IMR-90 (cell line): ENCODE measurements at regions not wholly inside any gene's neighbourhood (a gene's known extent, or its start where the extent isn't known, plus 50 kb on each side); places are given as distances from the start of the nearest gene placed in this dataset.

Source experiments
- ATAC-seq: fragments of 200-7000 bp; cut with Tn5 transposase; 2 replicates; pipeline ENCODE4 v1.9.1; 2020; ENCODE audit warnings: low read depth, mild to moderate bottlenecking, moderate library complexity
- BruUV-seq: library from RNA; stranded (reverse); fragments of 400-500 nt; replicated peaks from 2 replicates; lab custom pipeline; 2021; lab: Mats Ljungman, UMichigan
- CTCF ChIA-PET: fragments of 300-600 bp; formaldehyde crosslinking; extraction: SDS; loops from one replicate; lab custom pipeline; 2021; ENCODE audit warnings: antibody characterized with exemption; lab: Yijun Ruan, JAX
- POLR2A ChIA-PET: fragments of 300-600 bp; sonication (Branson Sonifier 250); formaldehyde crosslinking; loops from one replicate; lab custom pipeline; 2022; ENCODE audit warnings: antibody characterized with exemption; ENCODE audit not compliant: unreplicated experiment; lab: Charles Lee
- DNase-seq: peaks from one replicate; pipeline ENCODE4 v3.0.0; 2013
- H2AFZ ChIP-seq: replicated peaks from 2 replicates; pipeline ENCODE3; 2013; ENCODE audit warnings: low read length, mild to moderate bottlenecking; ENCODE audit not compliant: poor library complexity
- H2AK5ac ChIP-seq: 2 replicates; pipeline ENCODE4 v1.6.1; 2013; ENCODE audit warnings: low read depth, low read length, inconsistent platforms
- H2AK9ac ChIP-seq: replicated peaks from 2 replicates; pipeline ENCODE3; 2013; ENCODE audit warnings: mild to moderate bottlenecking, low read depth, low read length, moderate library complexity; ENCODE audit not compliant: poor library complexity
- H2BK120ac ChIP-seq: 2 replicates; pipeline ENCODE4 v1.6.1; 2013; ENCODE audit warnings: low read depth, low read length, inconsistent platforms
- H2BK15ac ChIP-seq: 3 replicates; pipeline ENCODE4 v1.6.1; 2013; ENCODE audit warnings: low read depth, low read length, inconsistent platforms
- H2BK20ac ChIP-seq: 2 replicates; pipeline ENCODE4 v1.6.1; 2013; ENCODE audit warnings: low read depth, mild to moderate bottlenecking, inconsistent platforms, low read length, moderate library complexity
- H2BK5ac ChIP-seq: 2 replicates; pipeline ENCODE4 v1.6.1; 2013; ENCODE audit warnings: mild to moderate bottlenecking, low read depth, low read length, inconsistent platforms; ENCODE audit not compliant: poor library complexity, severe bottlenecking
- H3K14ac ChIP-seq: replicated peaks from 2 replicates; pipeline ENCODE4 v1.6.1; 2013; ENCODE audit warnings: low read depth, low read length, inconsistent platforms
- H3K18ac ChIP-seq: 2 replicates; pipeline ENCODE4 v1.6.1; 2013; ENCODE audit warnings: low read depth, low read length, control low read depth
- H3K23ac ChIP-seq: 2 replicates; pipeline ENCODE4 v1.6.1; 2013; ENCODE audit warnings: low read depth, low read length, inconsistent platforms
- H3K27ac ChIP-seq: 2 replicates; pipeline ENCODE4 v1.5.1; 2013; ENCODE audit warnings: mild to moderate bottlenecking, control low read depth, low read length; ENCODE audit not compliant: insufficient read depth
- H3K27me3 ChIP-seq: 2 replicates; pipeline ENCODE4 v1.6.1; 2013; ENCODE audit warnings: low read length; ENCODE audit not compliant: control insufficient read depth, insufficient read depth
- H3K36me3 ChIP-seq: 2 replicates; pipeline ENCODE4 v1.6.1; 2013; ENCODE audit warnings: low read length, mixed read lengths; ENCODE audit not compliant: control insufficient read depth, insufficient read depth
- H3K4ac ChIP-seq: 2 replicates; pipeline ENCODE4 v1.6.1; 2013; ENCODE audit warnings: low read depth, low read length, inconsistent platforms
- H3K4me1 ChIP-seq: 2 replicates; pipeline ENCODE4 v1.6.1; 2013; ENCODE audit warnings: low read length, mixed read lengths; ENCODE audit not compliant: control insufficient read depth, insufficient read depth
- H3K4me2 ChIP-seq: 2 replicates; pipeline ENCODE4 v1.6.1; 2013; ENCODE audit warnings: low read depth, mild to moderate bottlenecking, control low read depth, low read length, moderate library complexity
- H3K4me3 ChIP-seq: 2 replicates; pipeline ENCODE4 v1.5.1; 2013; ENCODE audit warnings: low read depth, mild to moderate bottlenecking, control low read depth, low read length, moderate library complexity; ENCODE audit not compliant: insufficient read depth
- H3K56ac ChIP-seq: 2 replicates; pipeline ENCODE4 v1.6.1; 2013; ENCODE audit warnings: low read length, inconsistent platforms; ENCODE audit not compliant: insufficient read depth; ENCODE audit errors: extremely low read depth
- H3K79me1 ChIP-seq, 2 experiments: 2 replicates each; pipeline ENCODE4 v1.6.1; 2013; ENCODE audit warnings: low read length in 2 of 2, inconsistent platforms in 1 of 2, low read depth in 1 of 2
- H3K9ac ChIP-seq: 2 replicates; pipeline ENCODE4 v1.6.1; 2013; ENCODE audit warnings: low read depth, low read length, control low read depth
- H3K9me1 ChIP-seq: 2 replicates; pipeline ENCODE4 v1.6.1; 2013; ENCODE audit warnings: low read length, inconsistent platforms; ENCODE audit not compliant: insufficient read depth
- H3K9me3 ChIP-seq: 2 replicates; pipeline ENCODE4 v1.6.1; 2013; ENCODE audit warnings: low read length; ENCODE audit not compliant: control insufficient read depth, insufficient read depth
- H4K20me1 ChIP-seq: 2 replicates; pipeline ENCODE4 v1.6.1; 2013; ENCODE audit warnings: low read length, inconsistent platforms; ENCODE audit not compliant: insufficient read depth
- H4K5ac ChIP-seq: 2 replicates; pipeline ENCODE4 v1.6.1; 2013; ENCODE audit warnings: mild to moderate bottlenecking, low read depth, low read length, control low read depth
- H4K8ac ChIP-seq, 2 experiments: 2 replicates each; pipeline ENCODE4 v1.6.1; 2013; ENCODE audit warnings: low read depth in 2 of 2, low read length in 2 of 2, control low read depth in 1 of 2, inconsistent platforms in 1 of 2
- H4K91ac ChIP-seq: 2 replicates; pipeline ENCODE4 v1.6.1; 2013; ENCODE audit warnings: low read depth, low read length, inconsistent platforms; ENCODE audit not compliant: insufficient read depth
- BHLHE40 ChIP-seq: fragments of 150-350 bp; IDR thresholded peaks from 2 replicates; pipeline ENCODE4 v1.6.1; 2016; ENCODE audit warnings: mild to moderate bottlenecking, low read depth, low read length
- CEBPB ChIP-seq: IDR thresholded peaks from 2 replicates; pipeline ENCODE4 v1.6.1; 2012; ENCODE audit warnings: low read depth, low read length, improper control_type of control experiment
- CHD1 ChIP-seq: IDR thresholded peaks from 2 replicates; pipeline ENCODE4 v1.6.1; 2012; ENCODE audit warnings: low read depth, low read length, improper control_type of control experiment
- FOS ChIP-seq: fragments of 150-350 bp; IDR thresholded peaks from 2 replicates; pipeline ENCODE4 v1.6.1; 2016; ENCODE audit warnings: low read depth, low read length
- MAFK ChIP-seq: IDR thresholded peaks from 2 replicates; pipeline ENCODE4 v1.6.1; 2012; ENCODE audit warnings: low read depth, low read length, improper control_type of control experiment
- MAZ ChIP-seq: IDR thresholded peaks from 2 replicates; pipeline ENCODE4 v1.6.1; 2012; ENCODE audit warnings: low read depth, mild to moderate bottlenecking, low read length, improper control_type of control experiment, moderate library complexity, borderline replicate concordance
- MXI1 ChIP-seq: IDR thresholded peaks from 2 replicates; pipeline ENCODE4 v1.6.1; 2012; ENCODE audit warnings: low read depth, mild to moderate bottlenecking, low read length, moderate library complexity, borderline replicate concordance
- NFE2L2 ChIP-seq: fragments of 150-350 bp; IDR thresholded peaks from 2 replicates; pipeline ENCODE4 v1.6.1; 2016; ENCODE audit warnings: low read depth, mild to moderate bottlenecking, low read length
- POLR2A ChIP-seq: IDR thresholded peaks from 2 replicates; pipeline ENCODE4 v1.6.1; 2012; ENCODE audit warnings: mild to moderate bottlenecking, low read depth, low read length
- RAD21 ChIP-seq: IDR thresholded peaks from 2 replicates; pipeline ENCODE4 v1.6.1; 2012; ENCODE audit warnings: low read length, improper control_type of control experiment
- RCOR1 ChIP-seq: IDR thresholded peaks from 2 replicates; pipeline ENCODE4 v1.6.1; 2012; ENCODE audit warnings: mild to moderate bottlenecking, low read length, improper control_type of control experiment; ENCODE audit not compliant: insufficient replicate concordance
- RFX5 ChIP-seq: IDR thresholded peaks from 2 replicates; pipeline ENCODE4 v1.8.0; 2012; ENCODE audit warnings: low read depth, mild to moderate bottlenecking, low read length, moderate library complexity
- SMC3 ChIP-seq: fragments of 150-350 bp; IDR thresholded peaks from 2 replicates; pipeline ENCODE4 v1.6.1; 2016; ENCODE audit warnings: low read depth, mild to moderate bottlenecking, antibody characterized with exemption, low read length, moderate library complexity
- WGBS, 2 experiments: methylation state at CpG; one replicate each; pipeline versions ENCODE4 v1.1.5 to v1.1.7; 2013; ENCODE audit warnings: missing lambda C conversion rate in 2 of 2; ENCODE audit not compliant: insufficient read length in 1 of 2; ENCODE audit errors: extremely low coverage in 2 of 2; 5-methylcytosine and 5-hydroxymethylcytosine counted together
- dilution Hi-C: fragments of 300-500 bp; cut with HindIII; formaldehyde crosslinking; loops from one replicate; pipeline ENCODE4 v1.14.3; 2018; ENCODE audit warnings: low sequenced_read_pairs; ENCODE audit not compliant: unreplicated experiment
- in situ Hi-C: fragments of 300-500 bp; cut with MboI; formaldehyde crosslinking; loops from 3 replicates; pipeline ENCODE4 v1.14.3; 2019; ENCODE audit warnings: low sequenced_read_pairs, inconsistent platforms, mixed read lengths
- intact Hi-C: fragments of 100-400 bp; cut with micrococcal nuclease; formaldehyde crosslinking; loops from 2 replicates; pipeline ENCODE4 v1.10.0; 2022
- TF ChIP-seq, protein P1 (sequence below): fragments of 150-350 bp; IDR thresholded peaks from 2 replicates; pipeline ENCODE4 v1.6.1; 2016; ENCODE audit warnings: low read depth, mild to moderate bottlenecking, low read length, moderate library complexity, borderline replicate concordance
- TF ChIP-seq, protein P2 (sequence below): conservative IDR thresholded peaks from 2 replicates; pipeline ENCODE4 v1.5.1; 2012; ENCODE audit warnings: mild to moderate bottlenecking, low read depth, low read length, improper control_type of control experiment
- TF ChIP-seq, protein P3 (sequence below): fragments of 150-350 bp; IDR thresholded peaks from 2 replicates; pipeline ENCODE4 v1.6.1; 2017; ENCODE audit warnings: mild to moderate bottlenecking, antibody characterized with exemption, low read length, low read depth

DNA sequence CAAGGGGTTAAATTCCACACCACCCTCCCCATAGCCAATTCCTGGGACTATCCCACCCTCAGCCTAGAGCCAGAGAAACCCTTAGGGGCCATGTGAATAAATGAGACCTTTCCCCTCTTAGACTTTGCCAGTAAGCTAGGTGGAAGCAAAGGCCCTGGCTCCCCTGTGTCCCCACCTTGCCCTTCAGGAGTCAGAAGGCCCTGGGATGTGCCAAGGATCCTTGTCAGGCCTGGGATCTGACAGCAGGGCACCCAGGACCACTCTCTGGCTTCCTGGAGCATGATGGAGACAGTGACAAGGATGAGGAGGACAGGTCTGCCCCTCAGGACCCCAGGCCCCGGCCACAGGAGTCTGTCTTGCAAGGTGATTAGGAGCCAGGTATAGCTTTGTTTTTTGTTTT, 125.0 kb upstream of the HAND1 start:
- H2BK5ac ChIP-seq, result no peak overlapping the region
- H3K4me1 ChIP-seq, result no peaks in the 10 kb centered on the region
- WGBS, 2 experiments, result no CpG with 5 or more reads among the region's 1 CpG
- H3K9me1 ChIP-seq, result no peaks in the 10 kb centered on the region
- H2AK9ac ChIP-seq, result no peak overlapping the region
- TF ChIP-seq CHD1 (no peak), SMC3 (no peak), MAZ (no peak), MAFK (no peak), NFE2L2 (no peak), RAD21 (no peak), FOS (no peak), MXI1 (no peak), RCOR1 (no peak), POLR2A (no peak), RFX5 (no peak), BHLHE40 (no peak), CEBPB (no peak)
- TF ChIP-seq, protein P1, sequence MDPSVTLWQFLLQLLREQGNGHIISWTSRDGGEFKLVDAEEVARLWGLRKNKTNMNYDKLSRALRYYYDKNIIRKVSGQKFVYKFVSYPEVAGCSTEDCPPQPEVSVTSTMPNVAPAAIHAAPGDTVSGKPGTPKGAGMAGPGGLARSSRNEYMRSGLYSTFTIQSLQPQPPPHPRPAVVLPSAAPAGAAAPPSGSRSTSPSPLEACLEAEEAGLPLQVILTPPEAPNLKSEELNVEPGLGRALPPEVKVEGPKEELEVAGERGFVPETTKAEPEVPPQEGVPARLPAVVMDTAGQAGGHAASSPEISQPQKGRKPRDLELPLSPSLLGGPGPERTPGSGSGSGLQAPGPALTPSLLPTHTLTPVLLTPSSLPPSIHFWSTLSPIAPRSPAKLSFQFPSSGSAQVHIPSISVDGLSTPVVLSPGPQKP, result no peak
- TF ChIP-seq, protein P2, sequence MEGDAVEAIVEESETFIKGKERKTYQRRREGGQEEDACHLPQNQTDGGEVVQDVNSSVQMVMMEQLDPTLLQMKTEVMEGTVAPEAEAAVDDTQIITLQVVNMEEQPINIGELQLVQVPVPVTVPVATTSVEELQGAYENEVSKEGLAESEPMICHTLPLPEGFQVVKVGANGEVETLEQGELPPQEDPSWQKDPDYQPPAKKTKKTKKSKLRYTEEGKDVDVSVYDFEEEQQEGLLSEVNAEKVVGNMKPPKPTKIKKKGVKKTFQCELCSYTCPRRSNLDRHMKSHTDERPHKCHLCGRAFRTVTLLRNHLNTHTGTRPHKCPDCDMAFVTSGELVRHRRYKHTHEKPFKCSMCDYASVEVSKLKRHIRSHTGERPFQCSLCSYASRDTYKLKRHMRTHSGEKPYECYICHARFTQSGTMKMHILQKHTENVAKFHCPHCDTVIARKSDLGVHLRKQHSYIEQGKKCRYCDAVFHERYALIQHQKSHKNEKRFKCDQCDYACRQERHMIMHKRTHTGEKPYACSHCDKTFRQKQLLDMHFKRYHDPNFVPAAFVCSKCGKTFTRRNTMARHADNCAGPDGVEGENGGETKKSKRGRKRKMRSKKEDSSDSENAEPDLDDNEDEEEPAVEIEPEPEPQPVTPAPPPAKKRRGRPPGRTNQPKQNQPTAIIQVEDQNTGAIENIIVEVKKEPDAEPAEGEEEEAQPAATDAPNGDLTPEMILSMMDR, result no peak
- TF ChIP-seq, protein P3, sequence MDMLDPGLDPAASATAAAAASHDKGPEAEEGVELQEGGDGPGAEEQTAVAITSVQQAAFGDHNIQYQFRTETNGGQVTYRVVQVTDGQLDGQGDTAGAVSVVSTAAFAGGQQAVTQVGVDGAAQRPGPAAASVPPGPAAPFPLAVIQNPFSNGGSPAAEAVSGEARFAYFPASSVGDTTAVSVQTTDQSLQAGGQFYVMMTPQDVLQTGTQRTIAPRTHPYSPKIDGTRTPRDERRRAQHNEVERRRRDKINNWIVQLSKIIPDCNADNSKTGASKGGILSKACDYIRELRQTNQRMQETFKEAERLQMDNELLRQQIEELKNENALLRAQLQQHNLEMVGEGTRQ, result no peak
- H3K18ac ChIP-seq, result no peak overlapping the region
- intact Hi-C loops (no loop called here), in situ Hi-C loops (no loop called here), dilution Hi-C loops (no loop called here)
- H3K9ac ChIP-seq, result no peak overlapping the region
- no peak overlapping the region for H3K4me2 ChIP-seq
- H3K56ac ChIP-seq, result no peak overlapping the region
- H3K4me3 ChIP-seq, result no peak overlapping the region
- no peak overlapping the region for H4K91ac ChIP-seq
- peaks cover 26% of the 10 kb centered on the region for H3K27me3 ChIP-seq
- CTCF ChIA-PET, result interaction anchor here (0.8 to 1.4 kb wide), 2 partner anchors 82 to 142 kb away, joined by 4 to 5 read pairs; no protein-coding TSS in a partner anchor
- ATAC-seq (no peak), DNase-seq (no peak)
- H2BK20ac ChIP-seq, result no peak overlapping the region
- H2AFZ ChIP-seq, result no peak overlapping the region
- no peak overlapping the region for H3K23ac ChIP-seq
- H4K5ac ChIP-seq, result no peak overlapping the region
- BruUV-seq, result no TSS peak
- H3K79me1 ChIP-seq, result no peaks in the 10 kb centered on the region
- H2BK15ac ChIP-seq, result no peak overlapping the region
- no peak overlapping the region for H3K14ac ChIP-seq
- no peaks in the 10 kb centered on the region for H3K9me3 ChIP-seq
- no peak overlapping the region for H3K4ac ChIP-seq
- H2BK120ac ChIP-seq, result no peak overlapping the region
- H3K27ac ChIP-seq, result no peak overlapping the region
- no peak overlapping the region for H2AK5ac ChIP-seq
- no peaks in the 10 kb centered on the region for H3K36me3 ChIP-seq
- no peak overlapping the region for H4K8ac ChIP-seq
- POLR2A ChIA-PET, result no interaction called here
- H4K20me1 ChIP-seq, result no peaks in the 10 kb centered on the region
